ENCODE measurements at regions not wholly inside any gene's neighbourhood (a gene's known extent, or its start where the extent isn't known, plus 50 kb on each side); places are given as distances from the start of the nearest gene placed in this dataset.

GRCh38 chr15:96130734-96131133, 199.8 kb upstream of the NR2F2 start:
- TF ChIP-seq REST (IDR thresholded peaks at IDR 0.05; ENCODE audit: insufficient replicate concordance, low read depth) (no peak), CTCF (IDR thresholded peaks at IDR 0.05; ENCODE audit: insufficient read depth, low read length) (no peak), SPI1 (IDR thresholded peaks at IDR 0.05; ENCODE audit: borderline replicate concordance, low read depth) (no peak), GABPA (IDR thresholded peaks at IDR 0.05; ENCODE audit: low read depth) (no peak)
- Histone ChIP-seq H3K27me3 (ENCODE audit: insufficient read depth, poor library complexity, severe bottlenecking) (no peaks in the 10 kb centered on the region), H3K27ac (replicated peaks) (no peak overlapping the region), H3K4me3 (replicated peaks; ENCODE audit: insufficient read depth, low read length) (no peak overlapping the region)
- DNase-seq (ENCODE audit: low read depth in 1 of 2, low spot score in 1 of 2), result no peak

DNA sequence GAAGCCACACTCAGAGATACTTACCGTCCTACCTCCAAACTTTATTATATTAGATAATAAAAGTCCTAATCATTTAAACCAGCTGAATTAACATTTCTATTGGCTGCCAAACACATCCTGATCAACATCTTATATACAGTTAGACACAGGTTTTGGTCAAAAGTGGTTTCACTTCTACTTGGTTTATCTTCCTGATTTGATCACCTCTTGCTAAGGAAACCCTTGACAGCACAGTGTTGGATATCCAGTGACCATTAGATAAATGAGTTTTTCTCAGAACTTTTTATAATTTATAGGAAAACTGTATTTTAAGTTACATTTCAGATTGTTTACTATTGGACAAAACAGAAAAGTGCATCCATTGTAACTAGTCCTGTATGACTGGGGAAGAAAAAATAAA, 198.4 kb upstream of the NR2F2 start:
- no peak overlapping the region for H3K4me3 ChIP-seq (replicated peaks; ENCODE audit: insufficient read depth, low read length)
- H3K27me3 ChIP-seq (ENCODE audit: insufficient read depth, poor library complexity, severe bottlenecking), result no peaks in the 10 kb centered on the region
- no peak for DNase-seq (ENCODE audit: low read depth in 1 of 2, low spot score in 1 of 2)
- no peak overlapping the region for H3K27ac ChIP-seq (replicated peaks)
- no peak for TF ChIP-seq GABPA (IDR thresholded peaks at IDR 0.05; ENCODE audit: low read depth)
- no peak for TF ChIP-seq CTCF (IDR thresholded peaks at IDR 0.05; ENCODE audit: insufficient read depth, low read length)
- no peak for TF ChIP-seq REST (IDR thresholded peaks at IDR 0.05; ENCODE audit: insufficient replicate concordance, low read depth)
- no peak for TF ChIP-seq SPI1 (IDR thresholded peaks at IDR 0.05; ENCODE audit: borderline replicate concordance, low read depth)
- no peak for TF ChIP-seq POLR2AphosphoS5 (IDR thresholded peaks at IDR 0.05; ENCODE audit: low read depth)

GRCh38 chr15:96135166-96136093, 195.1 kb upstream of the NR2F2 start:
- DNase-seq (ENCODE audit: low read depth in 1 of 2, low spot score in 1 of 2), result peak; percentile 15 to 51
- TF ChIP-seq REST (IDR thresholded peaks at IDR 0.05; ENCODE audit: insufficient replicate concordance, low read depth), result no peak
- no peak for TF ChIP-seq GABPA (IDR thresholded peaks at IDR 0.05; ENCODE audit: low read depth)
- TF ChIP-seq CTCF (IDR thresholded peaks at IDR 0.05; ENCODE audit: insufficient read depth, low read length), result no peak
- TF ChIP-seq SPI1 (IDR thresholded peaks at IDR 0.05; ENCODE audit: borderline replicate concordance, low read depth), result no peak
- TF ChIP-seq POLR2AphosphoS5 (IDR thresholded peaks at IDR 0.05; ENCODE audit: low read depth), result peak; percentile 65
- no peaks in the 10 kb centered on the region for H3K27me3 ChIP-seq (ENCODE audit: insufficient read depth, poor library complexity, severe bottlenecking)
- H3K27ac ChIP-seq (replicated peaks), result peak overlapping the region; percentile 29
- peak overlapping the region; percentile 32 for H3K4me3 ChIP-seq (replicated peaks; ENCODE audit: insufficient read depth, low read length)
